Neural cell (in vitro differentiated cells): ENCODE measurements at regions not wholly inside any gene's neighbourhood (a gene's known extent, or its start where the extent isn't known, plus 50 kb on each side); places are given as distances from the start of the nearest gene placed in this dataset.

Source experiments
- H2AFZ ChIP-seq: fragments of 200-600, 300-800 bp; sonication (generic), shearing (Covaris generic); 2 replicates; pipeline ENCODE4 v1.6.0; 2014; ENCODE audit warnings: low read depth, mild to moderate bottlenecking, antibody characterized with exemption, low read length, moderate library complexity
- H3F3A ChIP-seq: fragments of 200-600 bp; shearing (Covaris generic); 2 replicates; pipeline ENCODE4 v1.6.1; 2016; ENCODE audit warnings: mild to moderate bottlenecking, moderate library complexity, mixed read lengths, antibody characterized with exemption, low read length; ENCODE audit not compliant: insufficient read depth, poor library complexity, severe bottlenecking
- H3K27ac ChIP-seq: fragments of 200-600, 300-800 bp; sonication (generic), shearing (Covaris generic); 2 replicates; pipeline ENCODE4 v1.5.1; 2014; ENCODE audit warnings: mild to moderate bottlenecking, low read length, moderate library complexity
- H3K27me3 ChIP-seq: fragments of 300-800, 200-600 bp; sonication (generic), shearing (Covaris generic); 2 replicates; pipeline ENCODE4 v1.6.0; 2014; ENCODE audit warnings: mild to moderate bottlenecking, low read depth, low read length, moderate library complexity; ENCODE audit not compliant: insufficient read depth
- H3K36me3 ChIP-seq: fragments of 300-800, 200-600 bp; sonication (generic), shearing (Covaris generic); 2 replicates; pipeline ENCODE4 v1.5.1; 2014; ENCODE audit warnings: mild to moderate bottlenecking, antibody characterized with exemption, low read length, moderate library complexity; ENCODE audit not compliant: insufficient read depth
- H3K4me2 ChIP-seq: fragments of 300-800, 200-600 bp; sonication (generic), shearing (Covaris generic); 2 replicates; pipeline ENCODE4 v1.6.0; 2014; ENCODE audit warnings: mild to moderate bottlenecking, low read length
- H3K4me3 ChIP-seq: fragments of 300-800, 200-600 bp; sonication (generic), shearing (Covaris generic); 2 replicates; pipeline ENCODE4 v1.5.1; 2014; ENCODE audit warnings: mild to moderate bottlenecking, low read length, moderate library complexity
- H3K79me2 ChIP-seq: fragments of 200-600 bp; shearing (Covaris generic); replicated peaks from 2 replicates; pipeline ENCODE4 v1.6.0; 2014; ENCODE audit warnings: mild to moderate bottlenecking, low read length, moderate library complexity; ENCODE audit not compliant: insufficient read depth
- H3K9ac ChIP-seq: fragments of 300-800, 200-600 bp; sonication (generic), shearing (Covaris generic); 2 replicates; pipeline ENCODE4 v1.6.1; 2016; ENCODE audit warnings: mild to moderate bottlenecking, low read length, mixed read lengths
- H3K9me2 ChIP-seq: fragments of 200-600 bp; shearing (Covaris generic); 2 replicates; pipeline ENCODE4 v1.6.1; 2016; ENCODE audit warnings: mild to moderate bottlenecking, low read length, mixed read lengths; ENCODE audit not compliant: insufficient read depth
- H3K9me3 ChIP-seq: fragments of 200-600, 300-800 bp; sonication (generic), shearing (Covaris generic); 2 replicates; pipeline ENCODE4 v1.6.1; 2016; ENCODE audit warnings: mild to moderate bottlenecking, mixed run types, low read length, moderate library complexity, mixed read lengths
- H4K20me1 ChIP-seq: fragments of 200-600 bp; shearing (Covaris generic); 2 replicates; pipeline ENCODE4 v1.6.1; 2016; ENCODE audit warnings: mild to moderate bottlenecking, mixed run types; ENCODE audit not compliant: insufficient read depth
- CTCF ChIP-seq: fragments of 450-650 bp; IDR thresholded peaks from 2 replicates; pipeline ENCODE4 v1.5.1; 2014; ENCODE audit warnings: antibody characterized with exemption, mild to moderate bottlenecking, moderate library complexity; ENCODE audit not compliant: poor library complexity, severe bottlenecking
- EP300 ChIP-seq: fragments of 450-650 bp; conservative IDR thresholded peaks from 2 replicates; pipeline ENCODE4 v1.6.1; 2014; ENCODE audit warnings: antibody characterized with exemption, mild to moderate bottlenecking, moderate library complexity; ENCODE audit not compliant: poor library complexity, severe bottlenecking
- EZH2 ChIP-seq: fragments of 200-600, 300-800 bp; shearing (Covaris generic), sonication (generic); IDR thresholded peaks from 2 replicates; pipeline ENCODE4 v1.6.1; 2014; ENCODE audit warnings: antibody characterized with exemption, low read length, borderline replicate concordance, mild to moderate bottlenecking; ENCODE audit not compliant: insufficient read depth, poor library complexity, severe bottlenecking
- MXI1 ChIP-seq: fragments of 450-650 bp; conservative IDR thresholded peaks from 2 replicates; pipeline ENCODE4 v1.6.1; 2014; ENCODE audit warnings: antibody characterized with exemption, mild to moderate bottlenecking; ENCODE audit not compliant: poor library complexity, severe bottlenecking
- POLR2AphosphoS5 ChIP-seq: IDR thresholded peaks from 2 replicates; pipeline ENCODE4 v1.6.1; 2012
- RAD21 ChIP-seq: fragments of 450-650 bp; conservative IDR thresholded peaks from 2 replicates; pipeline ENCODE4 v1.6.1; 2014; ENCODE audit warnings: antibody characterized with exemption, mild to moderate bottlenecking, moderate library complexity
- SMC3 ChIP-seq: fragments of 450-650 bp; conservative IDR thresholded peaks from 2 replicates; pipeline ENCODE4 v1.6.1; 2014; ENCODE audit warnings: antibody characterized with exemption, mild to moderate bottlenecking, moderate library complexity; ENCODE audit not compliant: poor library complexity
- TAF1 ChIP-seq: IDR thresholded peaks from 2 replicates; pipeline ENCODE4 v1.6.1; 2012; ENCODE audit warnings: low read depth
- TF ChIP-seq, protein P1 (sequence below): IDR thresholded peaks from 2 replicates; pipeline ENCODE4 v1.6.1; 2012; ENCODE audit warnings: borderline replicate concordance

DNA sequence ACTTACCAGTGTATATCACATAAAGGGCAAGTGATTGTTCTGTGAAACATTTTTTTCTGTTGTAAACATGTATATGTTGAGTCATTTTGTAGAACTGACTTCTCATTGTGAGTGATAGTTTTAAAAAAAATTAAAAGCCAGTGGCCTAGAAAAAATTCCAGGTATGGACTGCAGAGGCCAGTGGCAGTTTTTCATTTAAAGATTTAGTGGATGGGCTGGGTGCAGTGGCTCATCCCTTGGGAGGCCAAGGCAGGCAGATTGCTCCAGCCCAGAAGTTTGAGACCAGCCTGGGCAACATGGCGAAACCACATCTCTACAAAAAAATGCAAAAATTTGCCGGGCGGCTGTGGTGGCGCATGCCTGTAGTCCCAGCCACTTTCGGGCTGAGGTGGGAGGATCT lies 84.7 kb upstream of the MDM1 start:
- no peak for TF ChIP-seq CTCF
- no peak for TF ChIP-seq POLR2AphosphoS5
- no peak for TF ChIP-seq SMC3
- TF ChIP-seq, protein P1, sequence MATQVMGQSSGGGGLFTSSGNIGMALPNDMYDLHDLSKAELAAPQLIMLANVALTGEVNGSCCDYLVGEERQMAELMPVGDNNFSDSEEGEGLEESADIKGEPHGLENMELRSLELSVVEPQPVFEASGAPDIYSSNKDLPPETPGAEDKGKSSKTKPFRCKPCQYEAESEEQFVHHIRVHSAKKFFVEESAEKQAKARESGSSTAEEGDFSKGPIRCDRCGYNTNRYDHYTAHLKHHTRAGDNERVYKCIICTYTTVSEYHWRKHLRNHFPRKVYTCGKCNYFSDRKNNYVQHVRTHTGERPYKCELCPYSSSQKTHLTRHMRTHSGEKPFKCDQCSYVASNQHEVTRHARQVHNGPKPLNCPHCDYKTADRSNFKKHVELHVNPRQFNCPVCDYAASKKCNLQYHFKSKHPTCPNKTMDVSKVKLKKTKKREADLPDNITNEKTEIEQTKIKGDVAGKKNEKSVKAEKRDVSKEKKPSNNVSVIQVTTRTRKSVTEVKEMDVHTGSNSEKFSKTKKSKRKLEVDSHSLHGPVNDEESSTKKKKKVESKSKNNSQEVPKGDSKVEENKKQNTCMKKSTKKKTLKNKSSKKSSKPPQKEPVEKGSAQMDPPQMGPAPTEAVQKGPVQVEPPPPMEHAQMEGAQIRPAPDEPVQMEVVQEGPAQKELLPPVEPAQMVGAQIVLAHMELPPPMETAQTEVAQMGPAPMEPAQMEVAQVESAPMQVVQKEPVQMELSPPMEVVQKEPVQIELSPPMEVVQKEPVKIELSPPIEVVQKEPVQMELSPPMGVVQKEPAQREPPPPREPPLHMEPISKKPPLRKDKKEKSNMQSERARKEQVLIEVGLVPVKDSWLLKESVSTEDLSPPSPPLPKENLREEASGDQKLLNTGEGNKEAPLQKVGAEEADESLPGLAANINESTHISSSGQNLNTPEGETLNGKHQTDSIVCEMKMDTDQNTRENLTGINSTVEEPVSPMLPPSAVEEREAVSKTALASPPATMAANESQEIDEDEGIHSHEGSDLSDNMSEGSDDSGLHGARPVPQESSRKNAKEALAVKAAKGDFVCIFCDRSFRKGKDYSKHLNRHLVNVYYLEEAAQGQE = no peak
- TF ChIP-seq RAD21 = no peak
- no peak for TF ChIP-seq EZH2
- TF ChIP-seq EP300 = no peak
- no peak for TF ChIP-seq TAF1
- no peak for TF ChIP-seq MXI1
- no peaks in the 10 kb centered on the region for H3K36me3 ChIP-seq
- H3K9ac ChIP-seq = no peak overlapping the region
- H3K4me2 ChIP-seq = no peak overlapping the region
- no peak overlapping the region for H3K27ac ChIP-seq
- H3K9me2 ChIP-seq = no peaks in the 10 kb centered on the region
- no peaks in the 10 kb centered on the region for H3F3A ChIP-seq
- no peaks in the 10 kb centered on the region for H3K27me3 ChIP-seq
- no peak overlapping the region for H2AFZ ChIP-seq
- H3K4me3 ChIP-seq = no peak overlapping the region
- H3K9me3 ChIP-seq = no peaks in the 10 kb centered on the region
- no peaks in the 10 kb centered on the region for H3K79me2 ChIP-seq
- no peaks in the 10 kb centered on the region for H4K20me1 ChIP-seq

DNA sequence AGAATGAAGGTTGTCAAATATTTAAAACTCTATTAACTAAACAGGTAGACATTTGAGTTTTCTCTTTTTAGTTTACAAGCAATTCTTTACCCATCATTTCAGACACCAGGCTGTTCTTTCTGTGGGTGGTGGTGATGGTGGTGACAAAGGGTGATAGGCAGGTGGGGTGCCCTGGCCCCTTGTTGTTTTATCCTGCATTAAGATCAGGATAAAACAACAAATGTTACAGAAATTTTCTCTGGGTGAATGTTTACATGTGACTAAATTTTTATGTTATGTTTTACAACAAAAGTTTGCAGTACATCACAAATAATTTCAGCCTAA lies 85.9 kb upstream of the MDM1 start:
- no peaks in the 10 kb centered on the region for H3K36me3 ChIP-seq
- no peak overlapping the region for H3K27ac ChIP-seq
- H3K4me2 ChIP-seq = no peak overlapping the region
- H4K20me1 ChIP-seq = no peaks in the 10 kb centered on the region
- no peak overlapping the region for H3K9ac ChIP-seq
- H2AFZ ChIP-seq = no peak overlapping the region
- no peak for TF ChIP-seq CTCF
- no peak for TF ChIP-seq RAD21
- no peak for TF ChIP-seq EP300
- no peak for TF ChIP-seq MXI1
- no peak for TF ChIP-seq SMC3
- TF ChIP-seq POLR2AphosphoS5 = no peak
- TF ChIP-seq EZH2 = no peak
- no peak for TF ChIP-seq TAF1
- TF ChIP-seq, protein P1 = no peak
- no peaks in the 10 kb centered on the region for H3K9me2 ChIP-seq
- no peaks in the 10 kb centered on the region for H3K9me3 ChIP-seq
- no peaks in the 10 kb centered on the region for H3K27me3 ChIP-seq
- no peaks in the 10 kb centered on the region for H3F3A ChIP-seq
- H3K4me3 ChIP-seq = no peak overlapping the region
- H3K79me2 ChIP-seq = no peaks in the 10 kb centered on the region
